ENCODE measurements at regions not wholly inside any gene's neighbourhood (a gene's known extent, or its start where the extent isn't known, plus 50 kb on each side); places are given as distances from the start of the nearest gene placed in this dataset.
"Not testable (repeated sequence)": the region's sequence is repeated elsewhere in the genome, so short reads cannot be mapped to it uniquely, and the experiment has no call there.

DNA sequence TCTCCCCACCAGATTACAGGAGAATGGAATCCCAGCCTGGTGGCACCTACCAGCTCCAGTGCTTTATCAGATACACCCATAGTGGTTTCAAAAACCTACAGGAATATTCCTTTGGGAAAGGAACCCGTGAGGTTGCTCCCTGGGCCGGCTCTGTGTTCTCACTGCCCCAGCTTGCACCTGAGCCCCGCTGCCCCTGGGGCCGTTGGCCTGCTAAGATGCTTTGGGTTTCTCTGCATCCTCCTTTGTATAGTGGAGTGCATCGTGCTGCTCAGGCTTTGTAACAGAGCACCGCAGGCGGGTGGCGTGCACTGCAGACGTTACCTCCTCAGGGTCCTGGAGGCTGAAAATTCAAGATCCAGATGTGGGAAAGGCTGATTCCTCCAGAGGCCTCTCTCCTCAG is 414.1 kb downstream of the BRD1 start:
- no peak for DNase-seq (ENCODE audit: low read depth)

DNA sequence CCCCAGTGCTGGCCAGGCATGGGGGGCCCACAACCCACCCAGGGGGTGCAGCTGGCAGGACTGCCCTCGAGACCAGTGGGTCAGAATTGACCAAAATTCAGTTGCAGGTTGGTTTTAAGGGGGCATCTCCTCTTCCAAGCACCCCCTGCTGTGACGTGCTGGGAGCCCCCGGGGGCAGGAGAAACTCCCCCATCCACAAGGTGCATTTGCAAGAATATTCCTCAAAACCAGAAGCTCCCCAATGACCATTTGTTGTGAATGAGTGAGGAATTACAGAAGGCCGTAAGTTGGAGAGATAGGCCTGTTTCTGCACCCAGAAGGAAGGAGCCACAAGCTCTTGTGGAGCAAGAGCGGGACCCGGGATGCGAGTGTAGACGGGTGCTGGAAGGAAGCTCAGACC is 414.5 kb downstream of the BRD1 start:
- DNase-seq (ENCODE audit: low read depth) = no peak

DNA sequence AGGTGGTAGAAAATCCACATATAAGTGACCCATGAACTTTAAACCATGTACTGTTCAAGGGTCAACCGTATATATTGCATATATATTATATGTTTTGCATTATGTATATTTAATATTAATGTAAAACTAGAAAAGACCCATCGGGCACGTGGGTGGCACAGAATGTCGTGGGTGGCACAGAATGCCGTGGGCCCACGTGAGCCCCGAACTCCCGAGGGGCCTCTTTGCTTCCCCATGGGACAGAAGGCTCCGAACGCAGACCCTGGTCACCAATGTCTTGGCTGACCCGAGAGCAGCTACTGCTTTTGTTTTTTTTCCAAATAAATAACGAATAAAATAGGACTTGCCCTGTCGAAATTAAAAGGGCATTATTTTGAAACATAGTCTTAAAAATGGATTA is 415.4 kb downstream of the BRD1 start:
- DNase-seq (ENCODE audit: low read depth) = no peak

DNA sequence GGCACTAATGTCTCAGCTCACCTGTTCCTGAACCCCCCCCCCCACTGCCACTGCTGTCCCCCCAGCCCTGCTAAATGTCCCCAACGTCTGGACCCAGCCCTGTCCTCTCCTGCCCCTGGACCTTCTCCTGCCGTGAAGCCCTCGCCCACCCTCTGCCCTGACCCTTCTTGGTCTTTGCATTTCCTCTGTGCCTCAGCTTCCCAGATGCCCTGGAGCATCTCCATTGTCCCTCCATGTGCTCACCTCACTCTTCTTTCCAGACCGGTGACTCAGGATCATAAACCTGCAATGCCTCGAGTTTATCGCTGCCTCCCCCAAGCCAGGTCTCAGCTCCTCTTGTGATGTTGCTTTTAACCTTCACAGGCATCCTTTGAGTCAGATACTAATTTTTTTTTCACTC is 416.4 kb downstream of the BRD1 start:
- DNase-seq (ENCODE audit: low read depth) = no peak

DNA sequence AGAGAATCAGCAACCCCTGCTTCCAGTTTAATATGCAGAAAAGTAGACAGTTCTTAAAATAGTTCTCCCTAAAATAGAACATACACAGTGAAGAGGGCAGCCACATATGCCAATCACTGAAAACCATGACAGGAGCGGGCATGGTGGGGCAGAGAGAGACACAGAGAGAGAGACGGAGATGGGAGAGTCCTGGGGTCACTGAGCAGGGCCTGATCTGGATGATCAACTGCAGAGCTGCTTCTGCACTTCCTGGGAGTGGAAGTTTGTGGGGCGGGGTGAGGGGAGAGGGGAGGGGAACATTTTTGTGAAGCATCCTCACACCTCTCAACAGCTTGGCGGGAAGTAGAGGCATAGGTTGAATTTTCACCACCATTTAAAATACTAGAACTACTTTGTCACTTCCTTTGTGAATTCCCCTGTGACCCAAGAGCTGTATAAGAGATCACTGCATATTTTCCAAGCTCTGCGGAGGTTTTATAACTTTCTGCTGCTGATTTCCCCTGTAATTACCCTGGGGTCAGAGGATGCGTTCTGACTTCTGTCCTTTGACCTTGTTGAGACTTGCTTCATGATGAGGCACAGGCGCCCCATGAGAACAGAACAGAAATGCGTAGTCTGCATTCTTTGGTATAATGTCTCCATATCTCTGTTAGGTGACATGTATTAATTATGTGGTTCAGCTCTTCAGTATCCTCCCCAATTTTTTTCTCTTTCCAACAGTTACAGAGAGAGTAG is 419.4 kb downstream of the BRD1 start:
- no peak for DNase-seq (ENCODE audit: low read depth)

DNA sequence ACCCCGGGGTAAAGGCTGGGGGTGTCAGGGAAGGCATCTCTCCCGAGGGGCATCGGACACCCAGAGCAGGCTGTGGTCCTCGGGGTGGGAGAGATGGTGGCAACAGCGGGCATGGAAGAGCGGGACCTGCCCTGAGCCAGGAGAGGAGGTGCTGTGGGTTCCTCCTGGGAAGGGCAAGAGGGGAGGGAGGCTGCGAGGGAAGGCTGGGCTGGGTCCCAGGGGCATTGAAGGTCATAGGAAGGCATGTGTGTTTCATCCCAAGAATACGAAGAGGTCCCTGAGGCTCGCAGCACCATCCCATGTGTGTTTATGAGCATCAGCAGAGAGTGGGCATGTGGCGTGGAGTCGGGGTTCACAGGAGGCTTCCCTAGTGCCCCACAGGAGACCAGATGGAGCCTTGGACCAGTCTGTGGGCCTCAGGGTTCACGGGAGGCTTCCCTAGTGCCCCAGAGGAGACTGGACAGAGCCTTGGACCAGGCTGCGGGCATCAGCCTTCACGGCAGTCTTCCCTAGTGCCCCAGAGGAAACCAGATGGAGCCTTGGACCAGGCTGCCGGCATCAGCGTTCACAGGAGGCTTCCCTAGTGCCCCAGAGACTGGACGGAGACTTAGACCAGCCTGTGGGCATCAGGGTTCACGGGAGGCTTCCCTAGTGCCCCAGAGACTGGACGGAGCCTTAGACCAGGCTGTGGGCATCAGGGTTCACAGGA is 420.6 kb downstream of the BRD1 start:
- no peak for DNase-seq (ENCODE audit: low read depth)

DNA sequence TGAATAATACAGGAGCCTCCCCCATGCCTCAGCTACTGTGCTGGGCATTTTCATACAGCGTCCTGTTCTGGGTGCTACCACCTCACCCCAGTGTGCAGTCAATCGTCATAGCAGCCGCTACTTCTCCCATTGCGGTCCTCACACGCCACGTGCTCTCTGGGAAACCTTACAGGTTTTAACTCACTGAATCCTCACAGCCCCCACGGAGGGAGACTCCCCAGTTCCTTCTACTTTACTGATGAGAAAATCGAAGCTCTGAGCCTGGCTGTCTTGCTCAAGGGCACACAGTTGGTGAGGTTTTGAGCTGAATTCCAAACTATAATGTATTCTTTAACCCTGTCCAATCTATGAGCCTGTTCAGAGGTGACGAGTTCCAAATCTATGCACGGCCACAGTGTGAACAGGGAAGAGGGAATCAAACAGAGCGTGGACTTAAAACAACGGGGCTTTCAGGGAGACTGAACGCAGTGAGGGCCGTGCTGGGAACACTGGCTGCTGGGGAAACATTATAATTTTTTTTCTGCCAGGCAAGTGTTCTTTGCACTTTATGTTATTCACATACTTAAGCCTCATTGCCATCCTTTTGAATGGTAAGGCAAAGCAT is 421.5 kb downstream of the BRD1 start:
- no peak for DNase-seq (ENCODE audit: low read depth)

DNA sequence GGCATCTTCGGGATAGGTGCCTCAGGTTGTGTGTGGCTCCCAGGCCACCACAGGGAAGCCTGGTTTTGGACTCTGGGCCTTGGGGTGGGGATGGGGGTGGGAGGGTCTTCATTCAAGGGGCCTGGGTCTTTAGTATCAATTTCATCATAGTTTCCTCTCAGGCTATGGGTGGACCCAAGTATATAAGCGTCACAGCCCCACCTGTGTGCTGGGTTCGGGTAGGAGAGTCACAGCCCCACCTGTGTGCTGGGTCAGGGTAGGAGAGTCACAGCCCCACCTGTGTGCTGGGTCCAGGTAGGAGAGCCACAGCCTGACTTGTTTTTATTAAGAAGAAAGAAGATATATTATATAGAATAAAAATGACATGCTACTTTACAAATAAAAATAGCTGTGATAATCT is 422.1 kb downstream of the BRD1 start:
- no peak for DNase-seq (ENCODE audit: low read depth)

DNA sequence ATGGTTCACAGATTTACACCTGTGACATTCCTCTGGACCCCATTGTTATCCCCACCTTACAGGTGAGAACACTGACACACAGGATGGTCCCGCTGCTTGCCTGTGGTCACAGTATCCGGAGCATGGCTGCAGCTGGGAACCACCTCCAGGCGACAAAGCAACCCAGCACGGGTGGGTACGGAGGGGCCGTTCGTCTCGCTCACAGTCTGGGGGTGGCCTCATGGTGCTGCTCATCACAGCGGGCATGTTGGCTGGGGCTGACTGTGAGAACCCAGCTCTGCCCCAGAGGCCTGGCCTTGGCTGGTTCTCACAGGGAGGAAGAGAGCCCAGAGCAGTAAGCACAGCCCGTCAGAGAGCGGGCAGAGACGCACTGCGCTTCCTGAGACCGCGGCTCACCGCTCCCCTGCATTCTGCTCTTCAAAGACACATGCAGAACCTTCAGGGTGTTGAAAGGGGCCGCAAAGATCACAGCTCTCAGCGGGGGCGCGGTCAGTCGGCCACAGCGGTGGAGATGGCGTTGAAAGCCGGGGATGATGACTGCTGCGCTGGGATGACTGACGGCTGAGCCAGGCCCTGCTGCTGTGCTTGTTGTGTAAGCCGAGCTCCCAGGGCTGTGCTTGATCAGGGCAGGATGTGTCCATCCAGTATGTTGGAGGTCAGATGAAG is 423.0 kb downstream of the BRD1 start:
- DNase-seq (ENCODE audit: low read depth) = no peak

DNA sequence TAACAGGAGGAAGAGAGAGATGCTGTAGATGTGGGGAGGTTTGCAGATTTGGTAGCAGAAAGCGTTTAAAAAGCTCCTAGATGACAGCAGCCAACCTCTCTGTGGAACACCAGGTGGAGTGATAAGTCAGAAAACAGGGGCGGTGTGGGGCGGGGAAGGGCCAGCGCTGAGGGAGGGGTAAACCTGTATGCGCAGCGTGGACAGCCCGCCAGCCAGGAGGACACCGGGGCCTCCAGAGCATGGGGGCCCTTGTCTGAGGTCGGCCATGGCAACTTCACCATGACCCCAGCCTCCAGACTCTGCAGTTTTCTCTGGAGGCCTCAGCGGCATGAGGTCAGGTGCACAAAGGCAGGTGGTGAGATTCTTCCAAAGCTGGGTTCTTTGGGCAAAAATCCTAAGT is 423.7 kb downstream of the BRD1 start:
- DNase-seq (ENCODE audit: low read depth) = no peak

DNA sequence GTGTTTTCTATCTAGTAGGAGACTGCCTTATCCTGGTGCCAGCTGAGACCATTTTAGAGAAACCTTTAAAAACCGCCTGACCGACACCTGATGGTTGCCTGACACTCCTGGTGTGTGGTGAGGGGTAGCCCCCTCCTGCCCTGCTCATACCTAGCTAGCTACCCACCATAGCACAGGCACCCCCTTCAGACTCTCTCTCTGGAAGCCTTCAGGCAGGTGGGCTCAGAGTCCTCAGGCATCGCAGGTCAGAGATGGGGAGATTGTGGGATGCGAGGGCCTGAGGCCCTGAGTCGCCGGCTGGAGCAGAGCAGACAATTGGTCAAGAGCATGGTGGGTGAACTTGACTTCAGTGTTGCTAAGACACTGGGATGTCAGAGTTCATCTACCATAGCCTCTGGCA is 424.6 kb downstream of the BRD1 start:
- no peak for DNase-seq (ENCODE audit: low read depth)

DNA sequence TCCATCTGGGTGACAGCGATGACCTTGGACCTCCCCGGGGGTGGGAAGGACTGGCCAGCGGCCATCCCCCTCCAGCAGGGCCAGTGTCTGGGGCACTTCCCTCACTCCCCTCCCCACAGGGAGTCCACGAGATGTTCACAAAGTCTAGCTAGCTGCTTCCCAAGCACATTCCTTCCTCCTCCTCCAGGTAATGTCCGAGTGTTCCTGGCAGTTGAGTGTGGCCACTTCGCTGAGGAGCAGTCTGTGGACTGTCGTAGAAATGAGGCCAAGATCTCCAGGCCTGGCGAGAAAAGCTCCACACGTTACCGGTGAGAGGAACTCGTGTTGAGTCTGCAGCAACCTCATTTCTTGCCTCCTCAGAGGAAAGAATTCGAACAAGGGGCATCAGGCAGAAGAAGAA is 425.5 kb downstream of the BRD1 start:
- DNase-seq (ENCODE audit: low read depth) = no peak

DNA sequence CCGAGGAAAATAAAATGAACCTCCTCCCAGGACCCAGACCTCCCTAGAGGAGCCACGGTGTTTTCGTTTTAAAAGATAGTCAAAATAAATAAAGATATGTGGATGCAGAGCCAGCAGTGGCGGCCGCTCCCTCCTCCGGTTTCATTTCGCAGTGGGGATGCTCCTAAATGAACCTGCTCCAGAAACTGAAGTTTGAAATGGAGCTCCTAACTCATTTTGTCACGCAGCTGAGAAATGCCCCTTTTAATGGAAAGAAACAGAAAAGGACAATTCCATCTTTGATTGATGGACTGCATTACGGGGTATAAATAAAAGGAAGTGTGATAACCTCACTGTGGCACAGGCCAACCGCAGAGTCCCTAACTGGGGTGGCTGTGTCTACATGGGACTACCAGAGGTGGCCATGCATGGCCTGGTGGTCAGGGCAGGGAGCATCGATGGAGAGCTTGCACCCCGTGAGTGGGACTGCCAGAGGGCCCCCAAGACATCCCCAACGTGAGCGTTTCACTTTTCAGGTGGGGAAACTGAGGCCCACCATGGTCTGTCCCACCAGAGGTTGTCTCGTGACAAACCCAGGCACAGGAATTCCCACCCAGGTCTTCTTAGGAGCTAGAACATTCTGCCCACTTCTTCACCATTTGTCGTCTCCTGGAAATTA is 426.6 kb downstream of the BRD1 start:
- DNase-seq (ENCODE audit: low read depth) = no peak

DNA sequence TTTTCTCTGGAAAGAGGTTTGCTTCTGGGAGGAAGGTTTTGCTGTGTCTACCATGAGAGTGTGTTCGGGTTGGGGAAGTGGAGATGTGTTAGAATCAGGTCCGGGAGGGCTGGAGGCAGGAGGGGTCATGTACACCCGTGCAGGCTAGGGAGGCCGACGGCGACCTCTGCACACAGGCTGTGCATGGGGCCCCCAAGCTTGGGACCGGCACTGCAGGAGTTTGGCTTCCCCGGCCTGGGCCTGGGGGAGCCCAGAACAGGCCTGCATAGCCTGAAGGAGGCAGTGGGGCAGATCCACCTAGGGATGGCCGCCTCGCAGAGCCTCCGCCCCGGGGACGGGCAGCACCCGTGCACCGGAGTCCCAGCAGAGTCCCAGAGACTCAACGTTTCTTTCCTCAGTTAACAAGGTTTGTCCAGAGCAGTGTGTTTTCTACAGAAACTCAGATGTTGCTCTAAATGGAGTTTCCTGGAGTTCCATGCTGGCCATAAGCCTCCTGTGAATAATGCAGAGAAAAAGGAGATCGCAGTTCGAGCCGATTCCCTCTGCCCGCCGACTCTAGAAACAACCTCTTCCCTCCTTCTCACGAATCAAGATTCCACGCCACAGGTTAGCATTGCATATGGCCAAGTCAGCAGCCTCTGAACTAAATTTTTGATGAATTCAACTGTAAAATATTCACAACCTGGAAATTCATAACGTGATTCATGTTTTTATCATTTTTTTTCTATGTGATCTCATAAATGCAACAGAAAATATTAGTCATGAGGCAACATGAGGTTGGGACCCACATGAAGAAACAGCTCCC is 427.3 kb downstream of the BRD1 start:
- no peak for DNase-seq (ENCODE audit: low read depth)

DNA sequence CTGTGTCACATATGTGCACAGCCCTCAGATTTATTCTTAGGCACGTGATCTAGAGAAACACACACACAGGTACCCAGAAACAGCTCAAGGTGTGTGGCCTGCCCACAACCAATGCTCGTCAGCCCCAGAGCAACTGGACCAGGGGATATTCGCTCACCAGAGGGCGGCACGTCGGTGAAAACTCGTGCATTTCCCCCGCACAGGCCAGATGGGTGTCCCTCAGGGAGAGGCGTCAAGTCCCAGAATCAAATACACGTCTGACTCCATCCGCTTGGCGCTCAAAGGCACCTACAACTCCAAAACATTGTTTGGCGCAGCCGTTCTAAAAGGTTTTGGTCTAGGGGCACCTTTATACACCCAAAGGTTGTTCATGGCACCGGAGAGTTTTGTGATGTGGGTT is 429.0 kb downstream of the BRD1 start:
- no peak for DNase-seq (ENCODE audit: low read depth)

DNA sequence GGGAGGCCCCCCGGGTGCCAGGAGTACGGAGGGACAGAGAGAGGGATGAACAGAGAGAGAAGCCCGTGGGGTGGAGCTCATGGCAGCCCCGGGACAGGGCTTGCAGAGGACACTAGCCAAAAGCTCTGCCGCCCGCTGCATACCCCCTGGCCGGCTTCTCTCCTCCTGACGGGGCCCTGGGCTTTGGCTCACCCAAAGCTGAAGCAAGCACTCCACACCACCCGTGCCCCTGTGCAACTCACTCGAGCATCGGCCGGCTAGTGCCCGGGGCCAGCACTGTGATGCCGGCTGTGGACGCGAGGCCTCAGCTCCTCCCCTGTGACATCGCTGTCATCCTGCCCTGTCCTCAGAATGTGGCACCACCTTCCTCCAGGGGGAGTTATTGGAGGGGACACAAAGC is 429.6 kb downstream of the BRD1 start:
- DNase-seq (ENCODE audit: low read depth) = no peak

DNA sequence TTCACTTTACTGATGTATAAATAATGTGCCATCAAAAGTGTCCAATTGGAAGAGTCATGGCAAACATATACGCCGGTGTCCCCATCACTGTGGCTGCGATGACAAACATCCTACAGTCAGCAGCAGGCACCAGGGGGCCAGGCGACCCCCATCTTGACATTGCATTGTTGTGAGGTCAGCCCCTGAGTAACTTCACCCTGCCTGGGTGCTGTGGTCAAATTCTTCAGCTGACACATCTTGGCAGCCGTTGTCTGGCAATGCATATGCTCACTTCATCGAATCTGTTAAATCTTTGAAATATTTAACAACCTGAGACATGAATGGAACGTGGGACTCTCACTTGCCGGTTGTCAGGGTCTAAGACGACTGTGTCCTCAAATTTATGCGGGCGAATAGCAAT is 430.9 kb downstream of the BRD1 start:
- DNase-seq (ENCODE audit: low read depth) = no peak

DNA sequence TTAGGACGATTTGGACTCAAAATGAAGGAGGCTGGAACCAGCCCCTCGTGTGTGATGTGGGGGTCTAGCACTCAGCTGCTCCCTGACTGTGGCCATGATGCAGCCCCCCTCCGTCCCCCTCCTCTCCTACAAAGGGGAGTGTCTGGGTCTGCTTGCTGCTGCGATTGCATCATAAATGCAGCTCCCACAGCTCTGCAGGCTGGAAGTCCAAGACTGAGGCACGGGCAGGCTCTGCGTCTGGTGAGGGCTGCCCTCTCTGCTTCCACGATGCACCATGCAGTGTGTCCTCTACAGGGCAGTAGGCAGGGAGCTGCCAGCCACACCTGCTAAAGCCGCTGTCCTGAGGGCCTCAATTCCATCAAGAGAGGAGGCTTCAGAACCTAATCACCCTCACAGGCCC is 432.1 kb downstream of the BRD1 start:
- no peak for DNase-seq (ENCODE audit: low read depth)

DNA sequence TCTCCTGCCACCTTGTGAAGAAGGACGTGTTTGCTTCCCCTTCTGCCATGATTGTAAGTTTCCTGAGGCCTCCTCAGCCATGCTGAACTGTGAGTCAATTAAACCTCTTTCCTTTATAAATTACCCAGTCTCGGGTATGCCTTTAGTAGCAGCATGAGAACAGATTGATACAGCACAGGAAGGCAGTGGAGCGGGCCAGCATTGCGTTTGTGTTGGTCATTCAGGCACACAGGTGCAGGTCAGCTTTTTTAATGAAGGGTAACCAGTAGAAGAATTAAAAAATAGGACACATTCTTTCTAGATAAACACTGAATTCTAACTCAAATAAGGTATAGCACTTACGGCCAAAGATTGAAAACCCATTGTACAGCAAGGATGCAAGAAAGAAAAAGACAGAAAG is 432.6 kb downstream of the BRD1 start:
- not testable (repeated sequence) for DNase-seq (ENCODE audit: low read depth)

DNA sequence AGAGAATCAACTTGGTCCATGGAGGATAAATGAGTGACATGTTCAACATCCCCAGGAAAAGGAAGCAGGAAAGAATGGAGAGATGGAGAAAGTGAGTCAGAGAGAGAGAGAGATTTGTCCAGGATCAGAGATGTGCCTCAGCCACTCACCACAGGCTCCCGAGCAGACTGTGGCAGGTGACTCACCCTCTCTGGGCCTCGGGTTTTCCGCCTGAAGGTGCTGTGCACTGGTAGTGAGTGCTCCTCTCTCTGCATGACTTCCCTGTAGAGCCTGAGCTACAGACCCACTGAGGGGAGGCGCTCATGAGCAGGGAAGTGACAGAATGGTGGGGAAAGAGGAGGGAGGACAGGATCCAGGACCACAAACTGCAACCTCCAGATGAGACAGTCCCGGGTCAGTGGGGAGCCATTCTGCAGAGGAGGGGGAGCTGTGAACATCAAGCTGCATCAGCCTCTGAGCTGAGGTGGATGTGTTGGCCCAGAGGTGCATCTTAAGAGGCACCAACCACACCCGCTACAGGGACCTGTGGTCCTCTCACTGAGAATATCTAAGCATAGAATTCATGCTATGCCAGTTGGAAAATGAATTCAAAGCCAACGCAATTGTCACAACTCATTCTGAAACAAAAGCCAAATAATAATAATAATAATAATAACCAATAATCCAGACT is 433.4 kb downstream of the BRD1 start:
- DNase-seq (ENCODE audit: low read depth) = no peak

DNA sequence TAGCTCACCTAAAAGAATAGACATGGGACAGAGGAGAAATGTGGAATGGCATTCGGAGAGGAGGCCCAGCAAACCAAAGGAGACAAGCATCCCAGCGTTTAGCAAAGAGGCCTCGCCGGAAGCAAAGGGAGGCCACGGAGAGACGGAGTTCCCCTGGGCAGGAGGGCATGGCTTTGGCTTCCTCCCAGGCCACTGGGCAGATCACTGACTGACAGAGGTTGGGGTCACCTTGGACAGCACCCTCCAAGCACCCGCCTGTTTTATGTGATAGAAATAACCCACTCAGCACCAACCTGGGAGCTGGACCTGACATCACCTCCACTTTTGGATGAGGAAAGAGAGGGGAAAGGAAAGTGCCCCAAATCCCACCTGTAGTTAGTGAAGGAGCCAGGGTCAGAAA is 434.1 kb downstream of the BRD1 start:
- no peak for DNase-seq (ENCODE audit: low read depth)

Data from non-pigmented ciliary epithelial cell (primary cell).